ENCODE measurements at regions not wholly inside any gene's neighbourhood (a gene's known extent, or its start where the extent isn't known, plus 50 kb on each side); places are given as distances from the start of the nearest gene placed in this dataset.

- no peak for DNase-seq (ENCODE audit: low read depth, low spot score)
These were observed 610.4 kb downstream of the TBC1D4 start for GRCh38 chr13:74871369-74872070.

GRCh38 chr13:74870865-74871264, 611.1 kb downstream of the TBC1D4 start:
- no peak for DNase-seq (ENCODE audit: low read depth, low spot score)

GRCh38 chr13:74869846-74870245, 612.1 kb downstream of the TBC1D4 start:
- DNase-seq (ENCODE audit: low read depth, low spot score) = no peak

- DNase-seq (ENCODE audit: low read depth, low spot score) = no peak
These were observed 613.9 kb downstream of the TBC1D4 start for GRCh38 chr13:74868049-74868448.

DNA sequence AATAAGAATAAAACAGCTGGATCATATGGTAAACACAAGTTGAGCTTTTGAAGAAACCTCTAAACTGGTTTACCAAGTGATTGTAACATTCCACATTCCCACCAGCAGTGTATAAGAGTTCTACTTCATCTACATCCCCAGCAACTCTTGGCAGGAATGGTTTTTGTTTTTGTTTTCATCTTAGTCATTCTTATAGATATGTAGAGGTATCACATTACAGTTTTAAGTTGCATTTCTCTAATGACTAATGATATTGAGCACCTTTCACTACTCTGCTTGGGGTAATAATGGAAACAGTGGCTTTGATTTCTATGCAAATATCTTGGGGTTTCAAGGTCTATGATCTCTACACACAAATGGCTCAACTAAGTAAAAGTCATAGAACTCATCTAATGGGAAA, 614.5 kb downstream of the TBC1D4 start:
- no peak for DNase-seq (ENCODE audit: low read depth, low spot score)

- DNase-seq (ENCODE audit: low read depth, low spot score) = no peak
These were observed 615.9 kb downstream of the TBC1D4 start for GRCh38 chr13:74866101-74866500.

DNA sequence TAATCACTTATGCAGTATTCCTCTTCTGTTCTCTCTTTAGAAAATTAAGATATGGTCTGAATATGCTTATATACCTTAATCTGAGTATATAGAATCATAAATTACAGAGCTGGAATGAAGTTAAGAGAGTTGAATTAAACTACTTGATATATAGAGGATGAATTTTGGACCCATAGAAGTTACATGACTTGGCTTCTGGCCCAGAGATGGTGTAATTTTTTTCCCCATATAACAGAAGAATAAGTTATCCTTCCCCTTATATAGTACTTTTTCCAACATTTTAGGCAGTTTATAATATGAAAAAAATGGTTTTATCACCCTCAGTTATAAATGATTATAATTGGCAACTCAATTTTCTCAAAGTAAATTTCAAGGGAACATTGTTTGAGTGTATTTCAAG, 616.3 kb downstream of the TBC1D4 start:
- DNase-seq (ENCODE audit: low read depth, low spot score) = no peak

DNA sequence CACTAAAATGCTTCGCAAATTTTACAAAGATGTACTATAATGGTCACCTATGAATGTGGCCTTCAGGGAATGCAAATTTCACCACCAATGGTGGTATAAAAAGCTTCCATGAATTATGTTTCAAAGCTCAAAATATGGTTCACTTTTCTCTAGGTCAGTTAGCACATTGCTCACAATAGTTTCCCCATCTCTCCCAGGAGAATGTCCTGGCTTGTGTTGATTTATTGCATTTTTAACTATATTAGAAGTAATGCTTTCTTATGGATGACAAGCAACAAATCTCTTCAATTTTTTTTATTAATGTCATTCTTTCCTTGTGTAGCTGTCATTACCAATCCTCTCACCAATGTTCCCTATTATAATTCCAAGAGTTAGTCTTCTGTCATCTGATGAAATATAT, 621.2 kb downstream of the TBC1D4 start:
- DNase-seq (ENCODE audit: low read depth, low spot score) = no peak

- no peak for DNase-seq (ENCODE audit: low read depth, low spot score)
These were observed 631.1 kb downstream of the TBC1D4 start for GRCh38 chr13:74850893-74851292.

DNA sequence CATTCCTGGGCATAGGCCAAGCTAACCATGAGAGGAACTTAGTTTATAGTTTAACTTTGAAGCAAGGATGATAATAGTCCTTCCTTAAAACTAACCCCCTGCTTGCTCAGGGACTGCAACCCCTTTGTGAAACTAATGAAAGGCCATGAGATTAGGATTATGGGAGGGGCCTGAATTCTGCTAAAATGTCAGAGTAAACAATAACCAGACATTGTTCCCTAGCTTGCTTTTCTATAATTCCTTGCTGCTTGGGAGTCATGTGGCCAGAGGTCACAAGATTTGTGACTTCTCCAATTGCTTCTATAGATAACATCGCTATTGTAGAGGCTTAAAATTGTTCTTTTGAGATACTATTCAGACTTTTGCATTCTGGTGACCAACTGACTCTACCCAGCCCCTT, 634.0 kb downstream of the TBC1D4 start:
- DNase-seq (ENCODE audit: low read depth, low spot score) = no peak

- DNase-seq (ENCODE audit: low read depth, low spot score) = no peak
These were observed 636.2 kb downstream of the TBC1D4 start for GRCh38 chr13:74845806-74846205.

GRCh38 chr13:74841651-74842050, 640.3 kb downstream of the TBC1D4 start:
- DNase-seq (ENCODE audit: low read depth, low spot score) = no peak

- DNase-seq (ENCODE audit: low read depth, low spot score) = no peak
These were observed 640.8 kb downstream of the TBC1D4 start for GRCh38 chr13:74841123-74841522.

DNA sequence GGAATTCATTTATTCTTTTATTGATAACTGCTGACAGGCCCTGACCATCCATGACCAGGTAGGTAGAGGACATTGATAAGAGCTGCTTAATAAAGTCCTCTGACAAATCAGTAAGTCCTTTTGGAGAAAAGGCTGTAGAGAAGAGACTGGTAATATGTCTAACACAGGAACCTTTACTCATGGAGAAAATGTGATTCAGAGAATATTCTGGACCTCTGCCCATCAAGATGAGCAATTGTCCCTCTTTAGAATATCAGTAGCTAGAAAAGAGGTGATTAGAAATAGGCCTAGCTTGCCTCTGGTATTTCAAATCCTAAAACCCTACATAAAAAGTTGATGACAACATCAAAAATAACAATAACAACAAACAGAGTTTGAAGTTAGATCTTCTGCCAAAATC, 642.3 kb downstream of the TBC1D4 start:
- no peak for DNase-seq (ENCODE audit: low read depth, low spot score)

DNA sequence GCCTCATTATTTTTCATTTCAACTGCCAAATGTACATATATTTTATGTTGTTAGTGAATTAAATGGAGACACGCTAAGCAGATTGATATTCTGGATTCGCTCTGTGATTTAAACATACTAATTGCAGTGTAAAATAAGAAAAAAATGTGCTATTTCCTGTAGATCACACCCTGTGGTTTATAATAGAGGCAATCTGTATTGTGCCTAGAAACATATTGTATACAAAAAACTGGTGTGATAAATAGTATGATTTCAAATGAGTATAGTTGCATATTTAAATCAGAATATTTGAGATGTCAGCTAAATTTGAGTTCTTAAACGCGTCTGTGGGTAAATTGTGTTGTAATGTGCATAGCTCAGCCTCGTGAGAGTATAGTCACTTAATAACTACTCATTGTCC, 643.9 kb downstream of the TBC1D4 start:
- no peak for DNase-seq (ENCODE audit: low read depth, low spot score)

DNA sequence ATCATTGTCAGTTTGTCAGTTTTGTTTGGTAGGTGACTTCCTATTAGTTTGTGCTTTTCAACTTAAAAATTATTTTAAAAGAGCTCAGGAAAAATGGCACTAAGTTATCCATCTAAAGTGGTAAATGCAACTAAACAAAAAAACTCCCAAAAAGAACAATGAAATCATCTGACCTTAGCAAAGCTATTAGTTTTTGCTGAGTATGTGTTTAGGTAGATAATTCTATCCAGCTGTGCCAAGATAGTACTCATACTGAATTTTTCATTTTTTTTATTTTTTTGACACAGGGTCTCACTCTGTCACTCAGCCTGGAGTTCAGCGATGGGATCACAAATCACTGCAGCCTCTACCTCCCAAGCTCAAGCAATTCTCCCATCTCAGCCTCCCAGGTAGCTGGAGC, 645.3 kb downstream of the TBC1D4 start:
- DNase-seq (ENCODE audit: low read depth, low spot score) = no peak

- DNase-seq (ENCODE audit: low read depth, low spot score) = no peak
These were observed 646.4 kb downstream of the TBC1D4 start for GRCh38 chr13:74835579-74835978.

- no peak for DNase-seq (ENCODE audit: low read depth, low spot score)
These were observed 656.1 kb downstream of the TBC1D4 start for GRCh38 chr13:74825938-74826246.

DNA sequence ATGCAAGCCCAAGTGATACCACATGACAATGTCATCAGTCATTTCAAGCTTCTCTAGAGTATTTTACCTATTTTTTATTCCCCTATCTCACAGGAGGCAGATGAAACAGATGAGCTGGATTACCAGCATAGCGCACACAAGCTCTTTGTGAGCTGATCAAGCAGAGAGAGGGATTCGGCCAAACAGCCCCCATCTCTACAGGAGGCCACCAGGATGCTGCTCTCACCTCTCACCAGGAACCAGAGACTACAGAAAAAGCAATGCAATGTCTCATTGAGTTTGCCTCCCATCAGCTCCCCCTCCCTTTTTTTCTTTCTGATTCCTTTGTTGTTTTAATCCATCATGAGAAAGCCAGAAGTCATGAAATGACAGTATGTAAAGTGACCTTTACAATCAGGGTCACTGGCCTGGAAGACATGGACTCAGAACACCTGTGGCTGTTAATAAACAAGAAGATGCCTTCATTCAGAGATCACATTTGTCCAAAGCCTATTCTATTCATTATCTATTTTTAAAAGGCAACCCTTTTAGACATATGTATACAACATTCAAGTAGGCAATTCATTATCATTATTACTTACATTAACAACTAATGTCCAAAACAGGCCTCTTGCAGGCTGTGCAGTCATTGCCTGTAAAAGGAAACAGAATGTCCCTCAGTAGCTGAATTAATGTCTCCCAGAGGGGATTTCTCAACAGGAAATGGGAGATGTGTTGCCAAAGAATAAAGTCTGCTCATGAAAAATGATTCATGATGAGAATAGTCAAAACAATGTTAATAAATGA, 656.6 kb downstream of the TBC1D4 start:
- no peak for DNase-seq (ENCODE audit: low read depth, low spot score)

DNA sequence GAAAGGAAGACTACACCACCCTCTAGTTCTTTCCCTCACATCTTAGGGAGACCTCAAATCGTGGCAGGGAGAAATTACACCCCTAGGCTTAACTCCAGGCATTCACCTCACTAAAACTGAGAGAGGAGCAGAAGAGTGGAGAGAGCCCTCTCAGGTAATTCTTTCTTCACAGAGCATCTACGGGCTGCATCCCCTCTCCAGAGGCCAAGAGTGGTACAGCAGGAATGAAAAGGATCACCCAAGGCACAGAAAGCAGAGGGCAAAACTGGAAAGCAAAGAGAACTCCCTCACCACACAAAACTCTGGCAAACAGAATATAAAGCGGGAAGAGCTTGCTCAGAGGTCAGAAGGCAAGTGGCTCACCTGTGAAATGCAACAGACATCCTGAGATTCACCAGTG, 661.2 kb downstream of the TBC1D4 start:
- DNase-seq (ENCODE audit: low read depth, low spot score) = no peak

DNA sequence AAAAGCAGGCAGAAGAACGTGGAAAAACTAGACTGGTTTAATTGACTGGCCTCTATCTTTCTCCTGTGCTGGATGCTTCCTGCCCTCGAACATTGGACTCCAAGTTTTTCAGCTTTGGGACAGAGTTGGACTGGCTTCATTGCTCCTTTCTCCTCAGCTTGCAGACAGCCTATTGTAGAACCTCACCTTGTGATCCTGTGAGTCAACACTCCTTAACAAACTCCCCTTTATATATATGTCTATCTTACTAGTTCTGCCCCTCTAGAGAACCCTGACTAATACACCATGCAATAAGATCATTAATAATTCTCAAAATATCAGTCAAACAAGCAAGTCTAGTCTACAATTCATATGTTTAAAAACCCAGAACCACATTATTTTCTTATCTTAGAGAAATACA, 662.4 kb downstream of the TBC1D4 start:
- no peak for DNase-seq (ENCODE audit: low read depth, low spot score)

DNA sequence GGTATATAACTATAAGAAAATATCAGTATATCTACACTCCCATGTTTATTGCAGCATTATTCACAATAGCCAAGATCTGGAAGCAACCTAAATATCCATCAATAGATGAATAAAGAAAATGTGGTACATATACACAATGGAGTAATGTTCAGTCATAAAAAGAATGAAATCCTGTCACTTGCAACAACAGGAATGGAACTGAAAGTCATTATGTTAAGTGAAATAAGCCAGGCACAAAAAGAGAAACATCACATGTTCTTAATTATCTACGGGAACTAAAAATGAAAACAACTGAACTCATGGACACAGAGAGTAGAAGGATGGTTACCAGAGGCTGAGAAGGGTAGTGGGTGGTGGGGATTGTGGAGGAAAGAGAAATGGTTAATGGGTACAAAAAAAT, 665.2 kb downstream of the TBC1D4 start:
- no peak for DNase-seq (ENCODE audit: low read depth, low spot score)

DNA sequence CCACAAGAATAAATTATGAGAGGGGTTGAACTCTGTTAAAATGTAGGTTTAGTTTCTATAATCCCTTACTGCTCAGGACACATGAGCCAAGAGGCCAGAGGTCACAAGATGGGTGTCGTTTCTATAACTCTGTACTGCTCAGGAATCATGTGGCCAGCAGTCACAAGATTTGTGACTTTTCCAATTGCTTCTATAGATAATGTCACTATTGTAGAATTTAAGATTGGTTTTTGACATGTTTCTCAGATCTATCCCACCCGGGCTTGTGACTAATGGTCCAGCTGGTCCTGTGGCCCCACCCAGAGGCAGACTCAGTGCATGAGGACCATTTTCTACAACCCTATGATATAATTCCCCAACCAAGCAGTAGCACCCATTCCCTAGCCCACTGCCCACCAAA, 662.0 kb upstream of the KLF12 start:
- DNase-seq (ENCODE audit: low read depth, low spot score) = no peak

- DNase-seq (ENCODE audit: low read depth, low spot score) = no peak
These were observed 661.3 kb upstream of the KLF12 start for GRCh38 chr13:74795526-74795925.
